MCF 10A (cell line): ENCODE measurements at regions not wholly inside any gene's neighbourhood (a gene's known extent, or its start where the extent isn't known, plus 50 kb on each side); places are given as distances from the start of the nearest gene placed in this dataset.
A peak's percentile ranks its signal among the peaks of the same experiment; 100 is the strongest.

Experiments
- BruUV-seq: library from RNA; stranded (reverse); fragments of 400-500 nt; replicated peaks from 2 replicates; lab custom pipeline; 2021; lab: Mats Ljungman, UMichigan
- CTCF ChIA-PET: fragments of 300-600 bp; sonication (Branson Sonifier 250); formaldehyde crosslinking; extraction: SDS; loops from one replicate; lab custom pipeline; 2021; ENCODE audit warnings: antibody characterized with exemption, inconsistent platforms; lab: Yijun Ruan, JAX
- POLR2A ChIA-PET: fragments of 300-600, 350-650 bp; sonication (Branson Sonifier 250); formaldehyde crosslinking; extraction: SDS; loops from one replicate; lab custom pipeline; 2020; ENCODE audit warnings: antibody characterized with exemption, inconsistent platforms; lab: Yijun Ruan, JAX
- DNase-seq: peaks from one replicate; pipeline ENCODE4 v3.0.0-alpha.2; 2018; ENCODE audit not compliant: unreplicated experiment
- H3K27ac Mint-ChIP-seq: one replicate; pipeline ENCODE4 v1.8.0; 2022; ENCODE audit warnings: mild to moderate bottlenecking, low read depth, mixed read lengths; ENCODE audit not compliant: unreplicated experiment
- H3K27me3 Mint-ChIP-seq: one replicate; pipeline ENCODE4 v1.8.0; 2022; ENCODE audit warnings: mixed read lengths; ENCODE audit not compliant: insufficient read depth, unreplicated experiment
- H3K36me3 Mint-ChIP-seq: one replicate; pipeline ENCODE4 v1.8.0; 2022; ENCODE audit warnings: mild to moderate bottlenecking, moderate library complexity, mixed read lengths; ENCODE audit not compliant: insufficient read depth, unreplicated experiment
- H3K4me1 Mint-ChIP-seq: one replicate; pipeline ENCODE4 v1.8.0; 2022; ENCODE audit warnings: mixed read lengths; ENCODE audit not compliant: insufficient read depth, unreplicated experiment
- H3K4me3 Mint-ChIP-seq: one replicate; pipeline ENCODE4 v1.8.0; 2022; ENCODE audit warnings: mild to moderate bottlenecking, moderate library complexity, mixed read lengths; ENCODE audit not compliant: unreplicated experiment
- H3K9me3 Mint-ChIP-seq: one replicate; pipeline ENCODE4 v1.8.0; 2022; ENCODE audit warnings: mixed read lengths; ENCODE audit not compliant: unreplicated experiment
- intact Hi-C: fragments of 100-400 bp; cut with micrococcal nuclease; formaldehyde crosslinking; loops from 2 replicates; pipeline ENCODE4 v1.14.1; 2022
- TF ChIP-seq, protein P1 (sequence below): fragments of 200-600 bp; IDR thresholded peaks from one replicate; pipeline ENCODE4 v1.8.0; 2022; ENCODE audit warnings: antibody characterized with exemption, mild to moderate bottlenecking; ENCODE audit not compliant: unreplicated experiment

DNA sequence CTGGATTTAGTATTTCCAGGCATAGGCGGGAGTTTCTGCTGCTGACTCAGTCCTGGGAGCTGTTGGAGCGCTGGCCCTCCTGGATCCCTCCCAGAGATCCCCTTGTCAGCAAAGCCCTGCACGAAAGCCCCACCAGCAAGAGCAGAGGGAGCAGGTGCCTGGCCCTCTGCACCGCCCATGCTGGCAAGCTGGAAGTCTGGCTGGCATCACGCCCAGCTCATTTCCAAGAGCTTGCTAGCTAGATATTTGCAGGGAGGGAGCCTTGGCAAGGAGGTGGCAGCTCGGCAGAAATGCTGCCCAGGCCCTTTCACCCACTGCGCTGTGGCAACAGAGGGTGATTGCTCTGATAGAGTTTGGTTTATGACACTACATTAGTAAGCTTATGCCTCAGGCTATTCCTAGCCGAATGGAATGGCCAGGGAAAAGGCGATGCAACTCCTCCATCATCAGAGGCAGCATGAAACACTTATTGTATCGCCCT, 193.9 kb downstream of the EMP1 start:
- H3K4me3 Mint-ChIP-seq: no peak overlapping the region

DNA sequence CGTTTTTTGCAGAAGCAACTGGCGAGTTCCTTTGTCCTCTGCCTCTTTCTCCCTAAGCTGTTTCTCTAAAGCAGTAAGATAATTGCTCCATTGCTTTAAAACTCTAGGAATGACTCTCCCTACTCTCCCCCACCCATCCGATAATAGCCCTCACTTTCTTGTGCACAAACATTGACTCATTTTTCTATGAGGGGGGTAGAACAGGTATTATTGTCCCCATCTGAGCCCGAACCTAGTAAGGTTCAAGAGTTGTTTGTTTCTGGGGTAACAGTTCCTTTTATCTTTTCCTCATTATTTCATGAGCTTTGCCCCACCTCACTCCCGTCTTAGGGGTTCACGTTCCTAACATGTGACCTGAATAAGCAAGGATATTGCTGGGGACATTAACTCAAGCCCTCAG, 190.6 kb downstream of the EMP1 start:
- POLR2A ChIA-PET: no interaction called here
- intact Hi-C loops: no loop called here
- no peak overlapping the region for H3K27ac Mint-ChIP-seq
- DNase-seq: peak; percentile 25
- H3K27me3 Mint-ChIP-seq: peaks cover 11% of the 10 kb centered on the region
- no peaks in the 10 kb centered on the region for H3K9me3 Mint-ChIP-seq
- H3K4me3 Mint-ChIP-seq: no peak overlapping the region
- TF ChIP-seq, protein P1, sequence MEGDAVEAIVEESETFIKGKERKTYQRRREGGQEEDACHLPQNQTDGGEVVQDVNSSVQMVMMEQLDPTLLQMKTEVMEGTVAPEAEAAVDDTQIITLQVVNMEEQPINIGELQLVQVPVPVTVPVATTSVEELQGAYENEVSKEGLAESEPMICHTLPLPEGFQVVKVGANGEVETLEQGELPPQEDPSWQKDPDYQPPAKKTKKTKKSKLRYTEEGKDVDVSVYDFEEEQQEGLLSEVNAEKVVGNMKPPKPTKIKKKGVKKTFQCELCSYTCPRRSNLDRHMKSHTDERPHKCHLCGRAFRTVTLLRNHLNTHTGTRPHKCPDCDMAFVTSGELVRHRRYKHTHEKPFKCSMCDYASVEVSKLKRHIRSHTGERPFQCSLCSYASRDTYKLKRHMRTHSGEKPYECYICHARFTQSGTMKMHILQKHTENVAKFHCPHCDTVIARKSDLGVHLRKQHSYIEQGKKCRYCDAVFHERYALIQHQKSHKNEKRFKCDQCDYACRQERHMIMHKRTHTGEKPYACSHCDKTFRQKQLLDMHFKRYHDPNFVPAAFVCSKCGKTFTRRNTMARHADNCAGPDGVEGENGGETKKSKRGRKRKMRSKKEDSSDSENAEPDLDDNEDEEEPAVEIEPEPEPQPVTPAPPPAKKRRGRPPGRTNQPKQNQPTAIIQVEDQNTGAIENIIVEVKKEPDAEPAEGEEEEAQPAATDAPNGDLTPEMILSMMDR: no peak
- CTCF ChIA-PET: interaction anchor here (0.7 to 1.4 kb wide), 3 partner anchors 24 to 641 kb away, joined by 3 to 5 read pairs (median 3); no protein-coding TSS in a partner anchor
- peaks cover 12% of the 10 kb centered on the region for H3K4me1 Mint-ChIP-seq
- no peaks in the 10 kb centered on the region for H3K36me3 Mint-ChIP-seq
- no TSS peak for BruUV-seq

More for the DNA sequence above, 193.9 kb downstream of the EMP1 start:
- intact Hi-C loops: no loop called here
- TF ChIP-seq, protein P1: no peak
- BruUV-seq: no TSS peak
- no peaks in the 10 kb centered on the region for H3K9me3 Mint-ChIP-seq
- DNase-seq: peak; percentile 97
- peaks cover 11% of the 10 kb centered on the region for H3K27me3 Mint-ChIP-seq
- H3K36me3 Mint-ChIP-seq: no peaks in the 10 kb centered on the region
- H3K4me1 Mint-ChIP-seq: peaks cover 6% of the 10 kb centered on the region
- ChIA-PET POLR2A (interaction anchor here (0.8 kb wide), 1 partner anchor 202 kb away, joined by 3 read pairs; no protein-coding TSS in a partner anchor), CTCF (interaction anchor here (0.7 to 1.3 kb wide), 5 partner anchors 28 to 271 kb away, joined by 3 to 5 read pairs (median 4); no protein-coding TSS in a partner anchor)
- H3K27ac Mint-ChIP-seq: no peak overlapping the region

DNA sequence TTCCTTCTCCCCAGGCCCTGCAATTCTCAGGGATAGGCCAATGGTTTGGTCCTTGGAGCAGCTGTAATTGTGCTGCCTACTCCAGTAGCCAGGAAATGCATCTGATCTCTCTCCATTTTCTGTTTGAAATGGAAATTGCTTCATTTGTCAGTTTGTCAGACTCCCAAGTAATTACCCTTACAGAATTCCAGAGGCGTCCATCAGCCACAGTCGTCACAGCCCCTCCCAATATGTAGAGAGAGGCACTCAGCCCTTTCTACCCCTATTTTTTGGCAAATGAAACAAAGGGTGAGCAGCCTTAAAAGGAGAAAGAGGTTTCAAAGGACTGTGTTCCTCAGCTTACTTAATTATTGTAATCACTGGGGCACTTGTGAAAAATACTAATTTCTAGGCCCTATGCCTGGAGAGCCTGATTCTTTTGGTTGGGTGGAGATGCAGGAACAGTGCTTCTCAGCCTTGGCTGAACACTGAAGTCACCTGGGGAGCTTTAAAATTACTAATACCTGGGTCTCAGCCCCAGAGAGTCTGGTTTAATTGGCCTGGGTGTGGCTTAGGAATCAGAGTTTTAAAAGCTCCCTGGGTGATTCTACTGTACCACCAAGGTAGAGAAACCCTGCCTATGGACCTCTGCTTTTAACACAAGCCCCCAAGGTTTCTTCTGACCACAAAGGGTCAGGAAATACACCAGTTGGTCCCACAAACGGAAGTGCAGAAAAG, 190.0 kb downstream of the EMP1 start:
- intact Hi-C loops: no loop called here
- Mint-ChIP-seq H3K9me3 (no peaks in the 10 kb centered on the region), H3K27ac (no peak overlapping the region), H3K4me3 (no peak overlapping the region), H3K27me3 (peaks cover 11% of the 10 kb centered on the region), H3K4me1 (peaks cover 12% of the 10 kb centered on the region), H3K36me3 (no peaks in the 10 kb centered on the region)
- no peak for DNase-seq
- BruUV-seq: no TSS peak
- ChIA-PET POLR2A (interaction anchor here (1.9 kb wide), 1 partner anchor 47 kb away, joined by 5 read pairs; no protein-coding TSS in a partner anchor), CTCF (interaction anchor here (0.8 to 1.4 kb wide), 3 partner anchors 24 to 145 kb away, joined by 3 to 5 read pairs (median 5); no protein-coding TSS in a partner anchor)
- TF ChIP-seq, protein P1: no peak

DNA sequence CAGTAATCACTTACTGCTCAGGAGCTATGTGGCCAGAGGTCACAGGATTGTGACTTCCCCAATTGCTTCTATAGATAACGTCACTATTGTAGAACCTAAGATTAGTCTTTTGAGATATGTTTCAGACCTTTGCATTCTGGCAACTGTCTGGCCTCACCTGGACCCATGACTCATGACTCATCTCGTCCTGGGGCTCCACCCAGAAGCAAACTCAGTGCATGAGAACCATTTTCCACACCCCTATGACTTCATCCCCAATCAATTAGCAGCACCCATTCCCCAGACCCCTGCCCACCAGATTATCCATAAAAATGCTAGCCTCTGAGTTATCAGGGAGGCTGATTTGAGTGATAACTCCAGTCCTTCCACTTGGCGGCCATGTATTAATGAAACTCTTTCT, 186.9 kb downstream of the EMP1 start:
- Mint-ChIP-seq H3K36me3 (no peaks in the 10 kb centered on the region), H3K27ac (no peak overlapping the region), H3K9me3 (no peaks in the 10 kb centered on the region), H3K4me3 (no peak overlapping the region), H3K27me3 (peaks cover 11% of the 10 kb centered on the region), H3K4me1 (peaks cover 12% of the 10 kb centered on the region)
- ChIA-PET POLR2A (no interaction called here), CTCF (interaction anchor here (1.2 kb wide), 1 partner anchor 21 kb away, joined by 3 read pairs; no protein-coding TSS in a partner anchor)
- TF ChIP-seq, protein P1: no peak
- peak; percentile 58 for DNase-seq
- intact Hi-C loops: no loop called here
- no TSS peak for BruUV-seq
